ENCODE measurements at regions not wholly inside any gene's neighbourhood (a gene's known extent, or its start where the extent isn't known, plus 50 kb on each side); places are given as distances from the start of the nearest gene placed in this dataset.
"Not testable (repeated sequence)": the region's sequence is repeated elsewhere in the genome, so short reads cannot be mapped to it uniquely, and the experiment has no call there.

- H3K36me3 Mint-ChIP-seq (ENCODE audit: unreplicated experiment): no peaks in the 10 kb centered on the region
- no peaks in the 10 kb centered on the region for H3K4me1 Mint-ChIP-seq (ENCODE audit: unreplicated experiment)
- H3K4me3 Mint-ChIP-seq (ENCODE audit: unreplicated experiment): no peak overlapping the region
- H3K27ac Mint-ChIP-seq (ENCODE audit: unreplicated experiment): no peak overlapping the region
- TF ChIP-seq CTCF (IDR thresholded peaks at IDR 0.05): no peak
- H3K27me3 Mint-ChIP-seq (ENCODE audit: unreplicated experiment): peaks cover 2% of the 10 kb centered on the region
- H3K9me3 Mint-ChIP-seq (ENCODE audit: unreplicated experiment): no peaks in the 10 kb centered on the region
- no peak for DNase-seq (ENCODE audit: extremely low spot score, unreplicated experiment)
These were observed 246.5 kb downstream of the BLID start for GRCh38 chr11:121869478-121869877.

GRCh38 chr11:121866754-121867153 lies 249.3 kb downstream of the BLID start:
- no peak for TF ChIP-seq CTCF (IDR thresholded peaks at IDR 0.05)
- DNase-seq (ENCODE audit: extremely low spot score, unreplicated experiment): no peak
- H3K27me3 Mint-ChIP-seq (ENCODE audit: unreplicated experiment): no peaks in the 10 kb centered on the region
- H3K4me3 Mint-ChIP-seq (ENCODE audit: unreplicated experiment): no peak overlapping the region
- no peak overlapping the region for H3K27ac Mint-ChIP-seq (ENCODE audit: unreplicated experiment)
- peaks cover 5% of the 10 kb centered on the region for H3K9me3 Mint-ChIP-seq (ENCODE audit: unreplicated experiment)
- H3K36me3 Mint-ChIP-seq (ENCODE audit: unreplicated experiment): no peaks in the 10 kb centered on the region
- H3K4me1 Mint-ChIP-seq (ENCODE audit: unreplicated experiment): no peaks in the 10 kb centered on the region

GRCh38 chr11:121864660-121865059 lies 251.4 kb downstream of the BLID start:
- Mint-ChIP-seq H3K4me1 (ENCODE audit: unreplicated experiment) (no peaks in the 10 kb centered on the region), H3K27ac (ENCODE audit: unreplicated experiment) (no peak overlapping the region), H3K27me3 (ENCODE audit: unreplicated experiment) (no peaks in the 10 kb centered on the region), H3K9me3 (ENCODE audit: unreplicated experiment) (peaks cover 8% of the 10 kb centered on the region), H3K4me3 (ENCODE audit: unreplicated experiment) (no peak overlapping the region), H3K36me3 (ENCODE audit: unreplicated experiment) (no peaks in the 10 kb centered on the region)
- no peak for DNase-seq (ENCODE audit: extremely low spot score, unreplicated experiment)
- TF ChIP-seq CTCF (IDR thresholded peaks at IDR 0.05): no peak

GRCh38 chr11:121863126-121863525 lies 252.9 kb downstream of the BLID start:
- Mint-ChIP-seq H3K36me3 (ENCODE audit: unreplicated experiment) (no peaks in the 10 kb centered on the region), H3K9me3 (ENCODE audit: unreplicated experiment) (peaks cover 8% of the 10 kb centered on the region), H3K27ac (ENCODE audit: unreplicated experiment) (no peak overlapping the region), H3K27me3 (ENCODE audit: unreplicated experiment) (no peaks in the 10 kb centered on the region), H3K4me1 (ENCODE audit: unreplicated experiment) (no peaks in the 10 kb centered on the region), H3K4me3 (ENCODE audit: unreplicated experiment) (no peak overlapping the region)
- DNase-seq (ENCODE audit: extremely low spot score, unreplicated experiment): no peak
- no peak for TF ChIP-seq CTCF (IDR thresholded peaks at IDR 0.05)

- H3K27ac Mint-ChIP-seq (ENCODE audit: unreplicated experiment); DNase-seq (ENCODE audit: extremely low spot score, unreplicated experiment); H3K27me3 Mint-ChIP-seq (ENCODE audit: unreplicated experiment); H3K4me1 Mint-ChIP-seq (ENCODE audit: unreplicated experiment); H3K4me3 Mint-ChIP-seq (ENCODE audit: unreplicated experiment); H3K36me3 Mint-ChIP-seq (ENCODE audit: unreplicated experiment): not testable (repeated sequence)
- H3K9me3 Mint-ChIP-seq (ENCODE audit: unreplicated experiment): peaks cover 32% of the 10 kb centered on the region
These were observed 260.9 kb downstream of the BLID start for GRCh38 chr11:121855138-121855537.

GRCh38 chr11:121844016-121844415 lies 272.0 kb downstream of the BLID start:
- no peak overlapping the region for H3K27ac Mint-ChIP-seq (ENCODE audit: unreplicated experiment)

More at GRCh38 chr11:121844016-121844415, 272.0 kb downstream of the BLID start:
- Mint-ChIP-seq H3K4me1 (ENCODE audit: unreplicated experiment) (peaks cover 17% of the 10 kb centered on the region), H3K9me3 (ENCODE audit: unreplicated experiment) (peaks cover 2% of the 10 kb centered on the region), H3K36me3 (ENCODE audit: unreplicated experiment) (no peaks in the 10 kb centered on the region), H3K4me3 (ENCODE audit: unreplicated experiment) (no peak overlapping the region), H3K27me3 (ENCODE audit: unreplicated experiment) (no peaks in the 10 kb centered on the region)
- DNase-seq (ENCODE audit: extremely low spot score, unreplicated experiment): no peak
- no peak for TF ChIP-seq CTCF (IDR thresholded peaks at IDR 0.05)
